Middle frontal gyrus (tissue), 1 donor: ENCODE measurements at regions not wholly inside any gene's neighbourhood (a gene's known extent, or its start where the extent isn't known, plus 50 kb on each side); places are given as distances from the start of the nearest gene placed in this dataset.

ENCODE experiments used
- DNase-seq: peaks from one replicate; pipeline ENCODE4 v3.0.0-alpha.2; 2015; ENCODE audit warnings: low spot score; ENCODE audit errors: extremely low spot score

- DNase-seq, result no peak
Measured at GRCh38 chr7:41188163-41189130, 514.4 kb downstream of the INHBA start.

DNA sequence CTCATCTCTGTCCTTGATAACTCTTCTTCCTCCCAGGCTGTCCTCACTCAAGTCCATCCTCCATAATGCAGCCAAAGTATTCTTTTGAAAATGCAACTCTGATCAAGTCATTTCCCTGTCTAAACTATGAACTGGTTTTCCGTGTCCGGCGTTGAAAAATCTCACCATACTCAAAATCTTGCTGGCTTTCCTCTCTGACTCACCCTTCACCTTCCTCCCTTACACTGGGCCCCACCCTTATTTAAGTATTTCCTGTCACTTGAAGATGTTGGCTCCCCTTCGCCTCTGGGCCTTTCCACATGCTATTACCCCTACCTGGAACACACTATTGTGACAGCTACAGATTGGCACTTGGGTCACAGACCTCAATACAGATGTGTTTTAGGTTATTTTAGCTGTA is 515.6 kb downstream of the INHBA start:
- no peak for DNase-seq

DNA sequence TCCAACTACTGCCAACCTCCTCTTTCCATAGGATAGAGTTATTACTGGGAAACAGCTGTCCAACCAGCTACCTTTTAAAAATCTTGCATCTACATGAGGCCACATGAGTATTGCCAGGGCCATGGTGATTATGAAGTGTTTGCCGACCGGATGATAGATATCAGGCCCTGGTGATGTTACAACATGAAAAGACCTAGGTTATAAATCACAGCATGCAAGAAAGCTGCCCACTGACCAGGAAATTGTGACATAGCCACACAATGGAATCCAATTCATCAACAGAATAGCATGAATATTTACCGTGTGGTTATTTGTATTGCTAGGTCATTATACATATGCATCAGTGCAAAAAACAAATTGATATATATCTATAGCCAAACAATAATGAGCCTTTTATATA is 517.0 kb downstream of the INHBA start:
- no peak for DNase-seq

DNA sequence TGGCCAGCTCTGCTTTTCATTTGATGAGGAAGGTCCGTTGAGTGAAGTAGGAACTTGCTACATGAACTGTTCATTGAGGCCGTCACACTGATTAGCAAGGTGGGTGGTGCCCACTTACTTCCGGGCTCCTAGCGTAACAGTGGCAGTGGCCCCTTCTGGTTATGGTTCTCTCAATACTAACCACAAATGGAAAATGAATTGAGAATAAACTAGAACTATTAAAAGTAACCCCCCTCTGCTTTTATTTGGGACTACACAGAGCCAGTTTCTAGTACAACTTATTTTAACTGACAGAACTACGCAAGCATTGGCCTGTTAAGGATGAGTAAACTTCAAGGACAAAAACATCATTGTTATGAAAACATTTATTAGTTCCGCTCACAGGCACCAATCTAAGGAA is 519.1 kb downstream of the INHBA start:
- DNase-seq, result no peak

DNA sequence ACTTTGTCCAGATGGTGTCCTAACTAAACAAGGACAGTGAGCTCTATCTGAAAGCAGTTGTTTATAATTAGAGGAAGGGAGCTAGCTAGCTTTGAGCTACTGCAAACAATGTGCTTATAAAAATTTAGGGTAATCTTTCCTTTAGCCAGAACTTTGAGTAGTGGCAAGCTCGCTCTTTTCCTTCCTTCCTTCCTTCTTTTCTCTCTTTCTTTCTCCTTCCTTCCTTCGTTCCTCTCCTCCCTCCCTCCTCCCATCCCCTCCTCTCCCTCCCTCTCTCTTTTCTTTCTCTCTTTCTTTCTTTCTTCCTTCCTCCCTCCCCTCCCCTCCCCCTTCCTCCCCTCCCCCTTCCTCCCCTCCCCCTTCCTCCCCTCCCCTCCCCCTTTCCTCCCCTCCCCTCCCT is 520.1 kb downstream of the INHBA start:
- no peak for DNase-seq

DNA sequence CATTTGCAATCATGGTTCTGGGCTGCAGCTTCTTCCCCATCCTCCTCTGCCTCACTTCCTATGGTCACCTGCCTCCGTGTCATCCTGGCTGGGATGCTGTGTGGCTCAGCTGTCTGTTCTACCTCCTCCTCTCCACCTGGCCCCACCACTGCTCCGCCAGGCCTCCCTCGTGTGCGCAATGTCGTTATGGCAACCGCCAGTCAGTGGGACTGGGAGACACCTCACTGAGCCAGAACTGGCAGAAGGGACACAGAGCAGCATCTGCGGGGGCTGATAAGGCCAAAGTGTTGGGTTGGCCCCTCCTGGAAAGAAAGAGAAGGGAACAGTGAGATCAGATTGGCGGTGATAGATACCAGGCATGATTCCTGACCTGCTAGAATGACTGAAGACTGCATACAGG is 527.5 kb downstream of the INHBA start:
- no peak for DNase-seq

DNA sequence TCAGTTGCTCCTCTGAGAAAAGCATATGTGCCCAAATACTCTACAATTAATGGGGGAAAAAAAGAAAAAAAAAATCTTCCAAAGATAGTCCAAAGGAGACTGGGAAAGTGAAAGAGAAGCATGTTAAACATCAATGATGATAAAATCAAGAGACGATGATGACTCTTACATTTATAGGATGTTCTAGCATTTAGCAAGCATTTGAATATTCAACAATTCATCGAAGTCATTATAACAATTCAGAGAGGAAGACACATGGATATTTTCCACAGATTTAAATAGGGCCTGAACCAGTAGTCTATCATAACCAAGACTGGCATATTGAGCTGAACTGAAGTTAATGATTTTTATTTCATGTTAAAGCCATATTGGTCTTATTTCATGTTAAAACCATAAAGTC is 528.4 kb downstream of the INHBA start:
- no peak for DNase-seq

DNA sequence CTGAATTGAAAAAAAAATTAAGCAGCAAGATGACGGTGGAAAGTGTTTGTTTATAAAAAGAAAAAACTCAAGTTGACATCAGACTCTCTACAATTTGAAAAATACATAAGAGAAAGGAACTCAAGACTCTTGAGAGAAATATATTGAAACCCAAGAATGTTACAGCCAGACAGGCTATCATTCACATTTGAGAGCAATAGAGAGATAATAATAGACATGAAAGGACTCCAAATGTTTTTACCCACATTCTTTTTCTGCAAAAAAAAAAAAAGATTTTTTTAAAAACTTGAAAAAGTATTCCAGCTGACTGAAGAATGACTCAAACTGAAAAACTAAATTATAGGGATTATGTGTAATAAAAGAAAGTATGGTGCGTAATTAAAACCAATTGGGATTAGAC is 532.4 kb downstream of the INHBA start:
- no peak for DNase-seq

GRCh38 chr7:41169317-41169716 is 533.6 kb downstream of the INHBA start:
- no peak for DNase-seq

DNA sequence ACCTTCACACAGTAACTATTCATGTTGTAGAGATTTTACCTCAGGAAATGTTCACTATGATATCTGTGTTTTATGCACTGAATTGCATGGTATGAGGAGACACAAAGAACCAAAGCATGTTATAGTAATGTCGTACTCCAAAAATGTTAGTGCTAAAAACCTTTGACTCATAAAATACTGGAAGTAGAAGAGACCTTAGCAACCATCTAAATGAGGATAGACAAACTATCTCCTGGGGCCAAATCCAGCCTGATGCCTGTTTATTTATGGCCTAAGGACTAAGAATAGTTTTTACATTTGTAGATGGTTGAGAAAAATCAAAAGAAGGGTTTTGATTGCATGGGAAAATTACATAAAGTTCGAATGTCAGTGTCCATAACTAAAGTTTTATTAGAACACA is 535.1 kb downstream of the INHBA start:
- no peak for DNase-seq

DNA sequence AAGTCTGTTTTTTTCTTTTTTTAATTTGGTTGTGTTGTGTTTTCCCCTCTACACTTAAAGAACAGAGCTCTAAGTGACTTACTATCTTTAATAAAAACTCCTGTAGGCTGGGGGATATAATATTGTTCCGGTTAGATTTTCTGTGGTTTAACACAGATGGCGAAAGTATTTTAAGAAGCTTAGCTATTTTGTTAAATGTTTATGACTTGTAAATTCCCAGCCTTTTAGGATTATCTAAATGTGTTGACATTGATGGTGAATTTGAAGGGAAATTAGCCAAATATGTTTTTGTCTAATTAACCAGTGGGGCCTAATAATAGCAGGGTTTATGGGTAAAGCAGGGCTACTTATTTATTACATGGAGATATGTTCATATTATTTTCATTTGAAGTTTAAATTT is 538.5 kb downstream of the INHBA start:
- no peak for DNase-seq

- no peak for DNase-seq
Measured at GRCh38 chr7:41163991-41164390, 538.9 kb downstream of the INHBA start.

DNA sequence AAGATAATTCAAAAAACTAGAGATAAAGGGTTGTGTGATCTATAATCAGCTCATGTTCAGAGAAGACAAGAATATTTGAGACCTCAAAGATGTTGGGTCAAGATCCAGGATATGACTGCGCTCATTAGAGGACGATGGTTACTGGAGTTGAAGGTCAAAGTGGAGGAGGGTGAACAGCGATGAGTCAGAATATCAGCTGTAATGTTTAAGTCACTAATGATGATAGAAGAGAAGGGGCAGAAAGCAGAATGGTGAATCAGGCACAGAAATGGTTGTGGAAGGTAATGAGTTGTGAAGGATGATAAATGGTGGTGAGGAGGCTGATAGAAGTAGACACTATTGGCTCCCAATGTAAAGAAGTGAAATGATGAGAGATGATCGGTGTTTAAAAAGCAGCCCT is 540.3 kb downstream of the INHBA start:
- no peak for DNase-seq

DNA sequence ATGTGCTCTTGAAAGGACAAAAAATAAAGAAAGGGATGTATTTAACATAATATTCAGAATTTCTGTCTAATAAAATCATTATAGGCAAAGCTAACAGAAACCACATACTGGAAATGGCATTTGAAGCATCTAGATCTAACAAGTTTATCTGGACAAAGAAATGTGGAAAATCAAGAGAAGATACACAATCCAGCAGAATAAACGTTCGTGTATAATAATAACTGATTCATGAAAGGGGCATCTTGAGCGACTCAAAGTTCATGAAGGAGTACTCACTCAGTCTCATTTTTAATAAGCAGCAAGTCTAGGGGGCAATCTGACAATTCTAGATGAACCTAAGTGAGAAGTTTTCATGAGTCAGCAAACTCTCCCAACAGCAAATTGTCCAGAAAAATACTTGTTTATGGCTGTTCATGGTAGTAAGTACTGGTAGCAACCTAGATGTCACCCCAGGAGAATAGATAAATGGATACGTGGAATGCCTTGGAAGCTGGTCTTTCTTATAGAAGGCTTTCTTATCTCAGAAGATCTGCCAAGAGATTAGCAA is 541.8 kb downstream of the INHBA start:
- no peak for DNase-seq

DNA sequence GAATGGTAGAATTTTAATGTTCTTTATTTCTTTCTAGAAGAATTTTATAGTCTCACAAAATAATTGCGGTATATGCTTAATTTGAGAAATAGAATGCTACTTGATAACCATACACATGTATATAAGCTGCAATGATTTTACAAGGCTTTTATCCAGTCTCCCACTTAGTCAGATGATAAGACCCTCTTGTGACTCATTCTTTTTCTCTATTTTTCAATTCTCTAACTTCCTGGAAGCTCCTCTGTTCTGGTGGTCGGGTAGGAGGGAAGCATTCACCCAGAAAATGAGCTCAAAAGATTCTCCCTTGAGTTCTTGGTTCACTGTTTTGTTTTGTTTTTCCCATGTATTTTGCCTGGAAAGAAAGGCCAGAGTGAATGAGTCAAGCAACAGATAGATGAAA is 546.6 kb downstream of the INHBA start:
- no peak for DNase-seq

GRCh38 chr7:41153268-41153667 is 549.6 kb downstream of the INHBA start:
- DNase-seq, result no peak

DNA sequence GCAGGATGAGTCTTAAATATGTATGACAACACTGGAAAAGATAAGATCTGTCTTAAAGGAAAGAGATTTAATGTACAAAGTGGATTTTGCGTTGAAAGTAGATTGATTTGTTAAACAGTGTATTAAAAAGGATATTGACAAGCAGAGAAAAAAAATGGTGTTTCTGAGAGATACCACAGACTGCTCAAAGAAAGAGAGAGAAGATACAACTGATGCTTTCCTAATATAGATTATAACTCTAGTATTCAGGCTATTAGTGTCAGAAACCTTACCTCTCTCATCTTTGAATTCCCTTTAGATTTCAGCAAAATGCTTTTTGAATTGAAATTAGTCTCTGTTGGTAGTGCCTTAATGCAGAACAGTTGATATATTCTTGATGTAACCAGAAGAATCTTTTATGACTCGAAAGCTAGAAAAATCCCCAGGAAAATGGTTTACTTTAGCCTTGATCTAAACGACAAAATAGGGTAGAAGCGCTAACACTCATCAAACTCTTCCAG is 550.7 kb downstream of the INHBA start:
- no peak for DNase-seq

DNA sequence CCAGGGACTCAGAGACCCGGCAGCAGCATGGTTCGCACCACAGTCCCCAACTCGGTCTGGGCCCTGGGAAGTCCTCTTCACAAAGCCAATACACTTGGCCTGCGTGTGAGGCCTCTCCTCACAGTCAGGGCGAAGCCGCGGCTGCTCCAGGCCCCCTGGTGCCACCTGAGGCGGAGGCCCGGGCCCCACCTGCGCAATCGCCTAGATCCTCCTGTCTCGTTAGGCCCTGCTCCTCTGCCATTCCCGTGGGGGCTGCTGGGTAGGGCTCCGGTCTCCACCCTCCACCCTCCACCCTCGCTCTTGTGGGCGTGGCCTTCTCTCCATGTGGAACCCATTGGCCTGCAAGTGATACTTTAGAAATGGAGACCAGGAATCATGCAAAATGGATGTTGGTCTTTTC is 553.3 kb downstream of the INHBA start:
- DNase-seq, result no peak

GRCh38 chr7:41148521-41148951 is 554.4 kb downstream of the INHBA start:
- DNase-seq, result no peak

DNA sequence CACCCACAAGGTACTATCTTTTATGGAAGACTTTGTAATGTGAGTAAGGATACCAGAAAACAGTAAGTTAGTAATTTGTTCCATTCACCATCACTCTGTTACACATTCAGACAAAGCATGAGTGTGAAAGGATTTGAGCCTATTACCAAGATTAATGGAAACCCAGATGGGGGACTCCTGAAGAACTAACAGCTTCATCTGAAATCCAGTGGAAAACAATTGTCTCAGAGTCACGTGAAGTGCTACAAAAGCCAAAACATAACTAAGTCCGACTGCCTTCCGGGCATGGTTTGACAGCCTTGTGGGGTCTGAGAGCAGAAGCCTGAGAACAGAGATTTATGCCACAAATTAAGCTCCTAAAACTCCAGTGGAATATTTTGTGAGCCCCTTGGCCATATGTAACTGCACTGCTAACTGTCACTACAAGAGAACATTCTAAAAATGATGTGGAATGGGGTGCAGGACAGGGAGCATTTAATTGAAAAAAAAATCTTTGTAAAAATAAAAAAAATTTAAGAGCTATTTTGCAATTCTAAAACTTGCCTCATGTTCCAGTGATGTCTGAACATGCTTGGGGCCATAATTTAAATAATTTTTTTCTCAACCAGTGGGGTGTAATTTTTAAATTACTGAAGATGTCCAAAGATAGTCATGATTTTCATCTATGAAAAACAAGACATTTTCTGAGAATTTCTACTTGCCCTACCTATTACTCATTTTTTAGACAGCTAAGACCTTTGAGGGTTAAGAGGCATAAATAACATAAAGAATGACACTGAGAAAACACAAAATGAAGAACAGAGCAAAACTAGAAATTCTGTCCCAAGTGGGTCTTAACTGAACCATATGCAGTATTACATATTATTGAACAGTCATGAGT is 555.0 kb downstream of the INHBA start:
- no peak for DNase-seq

GRCh38 chr7:41146429-41146828 is 556.5 kb downstream of the INHBA start:
- DNase-seq, result no peak

GRCh38 chr7:41145656-41146055 is 557.2 kb downstream of the INHBA start:
- no peak for DNase-seq
